ENCODE measurements at regions not wholly inside any gene's neighbourhood (a gene's known extent, or its start where the extent isn't known, plus 50 kb on each side); places are given as distances from the start of the nearest gene placed in this dataset.

GRCh38 chr3:170643831-170644230 lies 58.0 kb upstream of the SLC7A14 start:
- DNase-seq: no peak

DNA sequence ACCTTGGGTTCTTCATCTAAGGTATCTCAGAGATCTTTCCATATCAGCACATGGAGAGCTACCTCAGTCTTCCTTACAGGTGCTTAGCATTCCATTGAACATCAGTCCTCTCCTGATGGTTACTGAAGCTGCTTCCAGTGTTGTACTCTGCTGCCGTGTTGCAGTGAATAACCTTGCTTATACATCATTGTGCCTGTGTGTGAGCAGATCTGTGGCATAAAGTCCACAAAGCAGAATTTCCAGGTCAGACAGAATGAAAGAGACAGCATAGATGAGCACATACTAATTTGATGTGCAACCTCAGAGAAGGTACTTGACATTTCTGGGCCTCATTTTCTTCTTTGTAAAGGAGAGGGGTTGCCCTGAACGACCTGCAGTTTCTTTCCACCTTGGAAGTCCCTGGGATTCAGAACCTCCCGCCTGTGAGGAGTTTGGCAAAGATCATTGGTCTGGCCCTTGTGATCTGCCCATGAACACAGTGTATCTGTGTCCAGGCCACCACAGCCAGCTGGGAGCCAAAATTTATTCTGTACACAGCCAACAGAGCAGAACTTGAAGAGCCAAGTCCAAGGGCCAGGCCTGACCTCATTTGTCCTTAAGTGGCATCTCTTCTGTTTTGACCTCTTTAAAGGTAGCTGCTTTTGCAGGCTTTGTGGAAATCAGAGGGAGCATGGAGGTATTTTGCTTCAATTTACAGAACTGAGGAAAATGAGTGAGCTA lies 57.2 kb upstream of the SLC7A14 start:
- no peak for DNase-seq

- no peak for DNase-seq
These were observed 55.8 kb upstream of the SLC7A14 start for GRCh38 chr3:170641510-170642236.

DNA sequence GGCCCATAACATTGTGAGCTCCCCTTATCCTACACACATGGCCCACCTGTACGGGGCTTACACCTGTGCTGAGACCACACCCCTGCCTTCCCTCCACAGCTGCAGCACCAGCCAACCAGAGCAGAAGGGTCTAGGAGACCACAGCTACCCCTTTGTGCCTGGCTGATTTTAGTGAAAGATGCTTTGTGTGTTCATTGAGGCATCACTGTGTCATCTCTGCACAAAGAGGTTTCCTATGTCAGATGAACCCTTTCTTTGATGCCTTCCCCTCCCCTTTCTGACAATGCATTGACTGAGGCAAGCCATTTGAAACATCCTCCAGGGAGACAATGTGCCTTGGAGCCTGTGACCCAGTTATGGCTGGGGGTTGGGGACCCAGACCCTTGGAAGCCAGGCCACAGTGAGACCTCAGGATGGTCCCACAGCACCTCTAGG lies 54.9 kb upstream of the SLC7A14 start:
- DNase-seq: no peak

- no peak for DNase-seq
These were observed 53.1 kb upstream of the SLC7A14 start for GRCh38 chr3:170638988-170639387.

DNA sequence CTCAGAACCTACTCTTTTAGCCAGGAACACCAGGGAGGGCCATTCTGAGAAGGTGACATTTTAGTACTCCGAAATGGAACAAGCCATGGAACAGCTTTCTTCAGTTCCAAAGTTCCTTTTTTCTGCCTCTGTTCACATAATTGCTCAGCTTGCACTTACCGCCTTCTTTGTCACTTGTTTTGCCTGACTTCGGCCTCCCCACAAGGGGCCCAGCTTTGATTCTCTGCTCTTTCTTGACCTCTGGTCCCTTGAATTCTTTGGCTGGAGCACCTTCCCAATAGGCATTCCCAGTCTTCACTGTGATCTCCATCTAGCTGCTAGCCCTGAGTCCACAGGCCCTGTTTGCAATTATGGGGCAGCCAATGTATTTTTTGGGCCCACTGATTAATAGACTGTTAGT lies 51.4 kb upstream of the SLC7A14 start:
- DNase-seq: no peak

DNA sequence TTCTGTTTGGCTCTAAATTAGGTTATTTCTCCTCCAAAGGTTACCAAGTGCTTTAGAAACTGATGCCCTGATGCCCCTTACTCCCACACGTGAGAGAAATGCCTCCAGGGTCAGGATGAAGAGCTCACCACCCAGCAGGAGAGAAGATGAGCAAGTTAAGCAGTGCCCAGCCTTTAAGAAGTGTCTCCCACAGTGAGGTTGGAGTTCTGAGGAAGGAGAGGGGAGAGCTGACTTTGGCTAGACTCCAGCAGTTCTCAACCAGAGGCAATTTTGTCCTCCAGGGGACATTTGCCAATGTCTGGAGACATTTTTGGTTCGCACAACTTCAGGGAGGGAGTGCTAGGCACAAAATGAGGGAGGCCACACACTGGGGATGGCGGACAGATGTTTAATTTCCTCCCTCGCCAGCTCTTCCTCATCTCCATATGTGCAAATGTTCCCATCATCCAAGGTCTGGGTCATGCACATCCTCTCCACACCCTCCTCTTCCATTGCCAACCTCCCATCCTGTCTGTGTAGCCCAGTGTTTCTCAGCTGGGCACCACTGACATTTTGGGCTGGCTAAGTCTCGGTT lies 50.6 kb upstream of the SLC7A14 start:
- DNase-seq: no peak
